ENCODE measurements at regions not wholly inside any gene's neighbourhood (a gene's known extent, or its start where the extent isn't known, plus 50 kb on each side); places are given as distances from the start of the nearest gene placed in this dataset.

DNA sequence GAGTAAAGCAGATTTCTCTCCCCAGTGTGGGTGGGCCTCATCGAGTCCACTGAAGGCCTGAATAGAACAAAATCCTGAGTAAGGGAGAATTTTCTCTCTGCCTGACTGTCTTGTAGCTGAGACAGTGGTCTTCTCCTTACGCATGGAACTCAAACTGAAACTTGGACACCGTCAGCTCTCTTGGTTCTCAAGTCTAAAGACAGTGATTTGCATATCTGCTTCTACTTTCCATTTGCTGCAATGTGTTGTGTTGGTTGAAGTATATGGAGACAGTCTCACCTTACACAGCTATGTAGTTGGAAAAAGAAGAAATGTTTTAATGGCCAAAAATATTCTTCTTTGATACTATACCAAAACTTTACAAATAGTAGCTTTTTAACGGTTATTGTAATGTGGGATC lies 160.2 kb upstream of the LMNTD1 start:
- DNase-seq: no peak

DNA sequence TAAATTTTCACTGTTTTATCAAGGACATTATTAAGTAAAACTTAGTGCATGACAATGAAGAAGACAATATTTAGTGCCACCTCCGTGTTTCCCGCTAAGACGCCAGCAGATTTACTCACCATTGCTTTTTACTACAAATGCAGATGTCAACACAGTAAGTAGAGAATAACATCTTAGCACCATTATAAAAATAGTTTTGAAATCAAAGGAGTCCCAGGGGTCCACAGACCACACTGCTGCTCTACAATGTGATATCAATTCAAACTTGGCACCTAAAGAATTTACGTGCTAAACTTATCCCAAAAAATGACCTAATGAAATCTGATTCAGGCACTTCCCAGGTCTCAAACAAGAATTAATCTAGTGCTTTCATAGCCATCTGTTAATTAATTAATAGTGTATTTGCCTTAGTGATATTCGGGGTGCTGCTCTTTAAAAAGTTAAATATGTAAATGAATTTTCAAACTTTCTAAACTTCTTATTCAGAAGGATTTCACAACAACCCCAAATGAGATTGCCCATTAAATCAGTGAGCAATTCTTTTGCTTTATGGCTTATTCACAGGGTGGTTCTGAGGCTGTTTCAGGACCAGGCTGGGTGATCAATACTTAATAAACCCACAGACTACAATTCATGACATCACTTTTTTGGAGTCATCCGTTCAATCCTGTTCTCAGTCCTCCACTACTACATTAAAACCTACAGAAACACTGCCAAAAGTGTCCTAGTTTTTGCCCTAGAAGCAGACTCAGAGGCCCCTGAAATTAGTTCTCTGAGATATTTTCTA lies 161.3 kb upstream of the LMNTD1 start:
- no peak for DNase-seq

DNA sequence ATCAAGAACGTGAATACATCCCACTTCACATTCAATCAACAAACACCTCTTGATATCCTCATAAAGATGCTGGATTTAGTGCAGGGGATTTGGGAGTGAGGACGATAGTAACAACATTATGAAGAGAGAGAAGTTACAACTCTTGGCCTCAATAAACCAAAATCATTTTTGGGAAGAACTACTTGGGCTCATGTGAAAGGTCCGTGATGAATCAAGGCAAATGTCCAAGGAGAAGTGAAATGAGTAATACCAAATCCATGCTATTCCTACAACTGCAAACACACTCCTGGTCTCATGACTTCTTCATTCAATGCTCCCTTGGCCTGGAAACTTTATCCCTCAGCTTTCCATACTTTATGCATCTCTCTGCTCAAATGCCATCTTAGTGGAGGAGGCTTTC lies 162.0 kb upstream of the LMNTD1 start:
- no peak for DNase-seq

- no peak for DNase-seq
Observed at GRCh38 chr12:25716842-25717241, 163.8 kb upstream of the LMNTD1 start.

GRCh38 chr12:25717552-25717951 lies 164.5 kb upstream of the LMNTD1 start:
- no peak for DNase-seq

DNA sequence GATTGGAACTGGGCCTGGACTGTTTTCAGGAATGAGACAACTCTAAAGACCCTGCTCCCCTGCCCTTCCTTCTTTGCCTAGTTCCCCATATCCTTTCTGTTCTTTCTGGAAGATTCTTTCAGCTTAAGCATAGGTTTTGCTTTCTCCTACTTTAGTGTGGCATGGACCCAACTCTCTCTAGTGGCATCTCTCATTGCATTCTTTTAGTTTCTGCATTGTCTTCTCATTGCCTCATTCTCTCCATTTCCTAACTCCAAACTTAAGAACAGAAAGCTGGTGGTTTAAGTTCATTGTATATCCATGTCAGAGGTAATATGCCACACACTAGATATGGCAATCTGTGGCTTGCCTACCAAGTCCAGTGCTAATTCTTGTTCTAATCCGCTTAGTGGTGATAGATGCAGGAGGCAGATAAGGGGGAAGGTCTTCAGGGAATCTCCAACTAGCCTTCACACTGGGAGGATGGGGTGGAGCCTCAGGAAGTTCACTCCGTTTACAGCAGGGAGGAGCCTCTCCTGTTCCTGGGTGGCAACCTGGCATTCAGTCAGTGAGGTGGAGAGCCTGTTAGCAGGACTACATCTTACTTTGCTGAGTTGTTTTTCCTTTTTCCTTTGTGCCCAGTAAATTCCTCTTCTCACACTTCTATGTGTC lies 165.1 kb upstream of the LMNTD1 start:
- DNase-seq: no peak

DNA sequence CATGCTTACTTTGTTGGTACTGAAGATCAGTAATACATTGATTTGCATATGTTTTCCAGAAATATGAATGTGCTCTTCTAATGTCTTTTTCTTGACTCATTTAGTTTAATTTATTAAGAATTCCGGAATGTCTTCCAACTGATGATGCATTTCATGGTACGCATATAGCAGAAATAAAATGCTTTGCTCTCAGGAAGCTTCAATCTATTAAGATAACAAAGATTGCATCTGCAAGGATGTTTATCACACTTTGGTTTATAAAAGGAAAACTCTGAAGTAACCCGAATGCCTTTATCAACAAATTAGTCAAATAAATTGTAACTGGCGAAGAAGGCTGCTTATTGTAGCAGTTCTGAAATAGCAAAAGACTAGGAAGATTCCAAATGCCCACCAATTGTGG lies 166.4 kb upstream of the LMNTD1 start:
- DNase-seq: no peak

DNA sequence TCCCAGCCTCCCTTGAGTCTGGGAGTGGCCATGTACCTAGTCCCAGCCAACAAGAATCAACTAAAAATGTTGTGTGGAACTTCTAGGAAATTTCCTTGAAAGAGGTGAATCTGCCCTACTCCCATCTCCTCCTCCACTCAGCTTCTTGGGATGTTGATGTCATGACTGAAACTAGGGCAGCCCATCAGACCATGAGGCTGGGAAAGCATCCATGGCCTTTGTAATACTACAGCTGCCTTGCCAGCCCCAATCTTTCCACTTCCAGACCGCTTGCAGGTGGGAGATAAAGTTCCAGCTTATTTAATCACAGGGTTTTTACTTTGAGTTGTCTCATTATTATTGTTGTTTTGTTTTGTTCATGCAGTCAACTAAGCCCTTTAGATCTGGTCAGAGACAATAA lies 170.3 kb upstream of the LMNTD1 start:
- DNase-seq: peak in 4 of 56 donors; percentile 1 to 20 (median 8)

DNA sequence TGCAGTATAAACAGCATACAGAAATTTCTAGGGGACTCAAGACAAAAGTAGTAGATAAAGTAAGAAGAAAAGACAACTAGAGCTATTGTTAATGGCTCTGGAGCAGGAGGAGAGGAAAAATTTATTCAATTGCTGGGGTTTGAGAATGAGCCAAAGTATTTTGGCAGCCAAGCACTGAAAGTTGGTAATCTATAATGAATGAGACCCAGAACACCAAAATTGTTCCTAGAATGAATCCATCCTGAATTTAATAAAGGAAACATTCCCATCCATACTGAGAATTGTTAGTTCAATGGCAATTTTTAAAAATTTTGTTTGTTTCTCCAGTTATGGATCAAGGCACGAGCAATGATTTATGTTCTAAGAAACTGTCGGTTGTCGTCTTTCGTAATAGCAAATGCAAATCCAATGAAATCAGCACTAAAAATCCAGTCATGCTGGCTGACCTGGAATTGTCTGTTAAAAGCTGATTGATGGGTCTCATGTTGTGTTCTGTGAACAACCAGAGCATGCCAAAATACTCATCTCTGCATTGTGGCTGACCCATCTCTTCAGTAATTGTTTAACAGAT lies 170.9 kb upstream of the LMNTD1 start:
- no peak for DNase-seq

- DNase-seq: no peak
Observed at GRCh38 chr12:25725470-25725869, 172.4 kb upstream of the LMNTD1 start.

DNA sequence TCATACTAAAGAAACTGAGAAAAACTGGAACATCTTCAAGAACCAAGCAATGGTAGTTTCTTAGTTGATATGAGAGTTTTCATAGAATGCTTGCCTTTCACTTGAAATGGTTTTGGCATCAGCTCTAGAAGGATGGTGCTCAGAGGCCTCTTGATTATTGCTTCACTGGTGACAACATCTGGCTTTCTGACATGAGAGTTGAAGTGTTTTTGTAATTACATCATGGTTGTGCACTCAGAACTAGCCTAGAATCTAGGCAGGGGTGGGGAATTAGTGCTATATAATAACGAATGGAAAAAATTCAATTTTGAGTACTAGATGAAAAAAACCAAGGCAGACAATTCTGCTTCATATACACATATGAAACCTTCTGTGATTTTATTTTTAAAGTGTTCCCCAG lies 172.8 kb upstream of the LMNTD1 start:
- DNase-seq: no peak

DNA sequence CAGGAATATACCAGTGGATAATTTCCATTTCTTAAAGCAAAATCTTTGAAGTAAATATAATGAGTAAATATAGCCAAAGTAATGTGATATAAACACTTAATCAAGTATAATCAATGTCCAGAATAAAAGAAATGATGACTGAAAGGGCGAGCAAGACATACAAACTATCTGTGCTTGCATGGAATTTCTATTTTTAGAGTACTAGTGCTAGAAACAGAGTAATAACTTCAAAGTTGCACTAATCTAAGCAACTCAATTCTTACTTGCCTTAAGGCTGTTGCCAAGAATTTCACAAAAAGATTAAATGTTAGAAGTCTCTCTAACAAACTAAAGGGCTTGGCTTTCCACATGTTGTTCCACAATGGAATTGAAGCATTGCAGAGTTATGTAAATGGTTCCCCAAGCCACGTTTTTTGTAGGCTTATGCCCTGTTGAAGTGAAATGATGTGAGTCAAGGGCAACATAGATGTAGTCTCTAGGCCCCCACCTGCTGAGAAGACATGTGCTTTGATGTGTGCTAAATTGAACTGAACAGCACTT lies 175.0 kb upstream of the LMNTD1 start:
- DNase-seq: no peak

GRCh38 chr12:25730489-25731349 lies 177.6 kb upstream of the LMNTD1 start:
- no peak for DNase-seq

DNA sequence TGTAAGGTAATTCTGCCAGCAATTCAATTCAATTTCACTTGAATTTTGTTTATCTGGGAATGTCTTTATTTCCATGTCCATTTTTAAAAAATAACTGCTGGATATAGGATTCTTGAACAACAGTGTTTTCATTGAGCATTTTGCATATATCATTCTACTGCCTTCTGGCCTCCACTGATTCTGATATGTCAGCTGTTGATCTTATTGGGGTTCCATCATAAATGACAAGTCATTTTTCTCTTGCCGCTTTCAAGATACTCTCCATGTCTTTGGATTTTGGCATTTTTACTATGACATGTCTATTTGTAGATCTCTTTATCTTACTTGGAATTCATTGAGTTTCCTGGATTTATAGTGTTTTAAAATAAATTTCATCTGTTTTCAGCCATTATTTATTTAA lies 180.5 kb upstream of the LMNTD1 start:
- DNase-seq: no peak

DNA sequence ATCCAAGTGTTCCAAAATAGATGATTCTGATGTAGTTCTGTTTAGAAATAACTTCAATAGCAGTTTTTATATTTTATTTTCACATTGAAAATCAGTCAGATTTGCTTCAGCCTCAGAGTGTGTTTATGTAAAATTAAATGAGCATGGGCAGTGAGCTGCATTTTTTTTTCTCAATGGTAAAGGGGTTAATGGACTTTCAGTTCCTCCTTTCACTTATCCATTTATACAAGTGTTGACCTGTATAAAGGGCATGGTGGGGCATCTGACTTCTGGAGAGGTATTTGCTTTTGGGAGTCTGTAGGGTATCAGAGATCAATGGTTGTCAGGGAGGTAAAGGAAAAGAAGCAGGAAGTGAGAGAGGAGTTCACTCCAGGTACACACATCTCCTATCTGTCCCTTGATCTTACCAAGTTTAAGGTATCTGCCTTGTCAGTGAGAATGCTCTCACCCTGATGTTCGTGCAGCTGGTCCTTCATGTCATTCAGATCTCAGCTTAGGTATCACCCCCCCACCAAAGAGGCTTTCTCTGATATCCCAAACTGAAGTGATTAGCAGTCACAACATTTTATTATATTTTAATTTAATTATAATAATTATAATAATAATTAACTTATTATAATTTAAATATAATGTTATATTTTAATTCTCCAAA lies 181.6 kb upstream of the LMNTD1 start:
- no peak for DNase-seq

GRCh38 chr12:25740617-25741016 lies 187.5 kb upstream of the LMNTD1 start:
- DNase-seq: no peak

GRCh38 chr12:25741917-25742316 lies 188.8 kb upstream of the LMNTD1 start:
- no peak for DNase-seq

GRCh38 chr12:25743679-25744215 lies 190.7 kb upstream of the LMNTD1 start:
- DNase-seq: no peak

DNA sequence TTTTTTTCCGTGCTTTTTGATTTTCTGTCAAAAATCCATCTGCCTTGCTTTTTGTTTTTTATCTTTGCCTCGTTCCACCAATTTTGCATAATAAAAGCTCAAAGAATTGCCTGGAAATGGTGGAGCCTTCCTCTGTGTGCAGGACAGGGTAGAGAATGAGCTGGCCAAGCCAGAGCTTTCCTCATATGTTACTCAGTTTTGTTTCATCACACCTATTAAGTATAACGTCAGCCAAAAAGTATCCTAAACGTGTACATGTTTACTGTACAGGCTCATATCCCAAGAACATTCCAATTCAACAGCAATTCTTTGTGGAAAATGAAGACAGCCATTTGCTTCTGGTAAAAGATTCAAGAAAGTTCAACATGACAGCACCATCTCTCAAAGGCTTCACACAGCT lies 191.2 kb upstream of the LMNTD1 start:
- no peak for DNase-seq

DNA sequence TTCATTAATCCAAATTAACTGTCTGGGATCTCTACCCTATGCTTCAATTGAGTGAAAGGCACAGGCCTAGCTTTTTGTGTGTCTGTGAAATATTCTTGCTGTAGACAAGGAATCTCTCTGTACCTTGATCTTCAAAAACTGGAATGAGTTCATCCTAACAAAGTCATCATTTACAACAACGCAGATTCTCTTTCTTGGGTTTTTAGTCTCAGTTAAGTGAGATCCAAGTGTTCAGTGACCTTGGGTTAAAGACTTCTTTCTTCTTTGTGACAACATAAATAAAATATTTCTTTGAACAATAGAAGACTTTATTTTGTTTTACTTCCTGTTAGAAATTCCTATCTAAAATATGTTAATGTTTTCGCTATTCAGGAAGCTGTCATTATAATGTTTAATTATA lies 192.2 kb upstream of the LMNTD1 start:
- DNase-seq: no peak

- no peak for DNase-seq
Observed at GRCh38 chr12:25746131-25746530, 193.0 kb upstream of the LMNTD1 start.

Data from nucleus accumbens (tissue), 56 donors.